ENCODE measurements at regions not wholly inside any gene's neighbourhood (a gene's known extent, or its start where the extent isn't known, plus 50 kb on each side); places are given as distances from the start of the nearest gene placed in this dataset.

DNA sequence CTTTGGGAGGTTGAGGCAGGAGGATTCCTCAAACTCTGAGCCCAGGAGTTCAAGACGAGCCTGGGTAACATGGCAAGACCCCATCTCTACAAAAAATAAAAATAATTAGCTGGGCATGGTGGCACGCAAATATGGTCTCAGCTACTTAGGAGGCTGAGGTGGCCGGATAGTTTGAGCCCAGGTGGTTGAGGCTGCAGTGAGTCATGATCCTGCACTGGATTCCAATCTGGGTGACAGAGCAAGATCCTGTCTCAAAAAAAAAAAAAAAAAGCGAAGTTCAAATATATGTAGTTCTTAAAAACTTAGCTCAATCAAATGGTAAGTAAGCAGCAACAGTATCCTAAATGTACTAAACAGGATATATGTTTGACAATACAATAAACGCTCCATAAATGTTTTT is 85.5 kb upstream of the SSTR1 start:
- DNase-seq, result no peak

DNA sequence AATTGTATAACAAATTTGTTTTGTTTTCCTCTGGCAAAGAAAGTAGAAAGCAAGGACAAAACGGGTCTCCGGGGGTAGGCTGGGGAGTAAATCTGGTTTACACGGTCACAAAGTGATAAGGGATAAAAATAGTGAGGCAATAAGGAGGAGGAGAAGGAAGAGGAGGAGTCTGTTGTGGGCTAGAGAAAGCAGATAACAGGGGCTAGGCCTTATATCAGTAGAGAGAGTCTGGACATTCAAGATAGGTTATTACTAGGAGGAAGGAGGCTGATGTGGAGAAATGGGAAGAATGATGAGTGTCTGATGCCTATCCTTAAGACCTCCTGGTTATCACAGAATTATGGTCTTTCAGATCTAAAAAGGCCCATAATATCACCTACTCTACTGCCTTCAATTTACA is 83.2 kb upstream of the SSTR1 start:
- no peak for DNase-seq

DNA sequence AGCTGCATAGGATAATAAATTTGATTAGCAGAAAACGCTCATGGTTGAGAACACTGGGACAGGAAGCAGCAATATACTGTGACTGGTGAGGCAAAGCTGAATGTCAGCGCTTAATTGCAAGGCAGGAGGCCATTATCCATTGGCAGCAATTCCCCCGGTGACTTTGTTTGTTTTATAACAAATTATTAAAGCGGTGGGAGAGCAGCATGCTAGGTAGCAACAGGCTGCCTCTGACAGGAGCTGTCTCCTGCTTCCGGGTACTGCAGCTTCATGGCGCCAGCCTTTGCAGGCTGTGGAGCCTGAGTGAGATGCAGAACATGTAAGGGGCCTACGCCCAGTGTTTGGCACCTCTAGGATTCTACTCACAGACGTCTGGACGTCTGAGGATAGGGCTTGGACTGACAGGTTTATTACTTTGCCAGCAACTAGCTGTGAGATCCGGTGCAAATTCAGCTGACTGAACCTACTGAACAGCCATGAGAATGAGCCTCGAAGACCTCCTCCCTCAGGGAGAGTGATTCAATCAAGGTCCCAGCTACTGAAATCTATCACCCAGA is 82.1 kb upstream of the SSTR1 start:
- no peak for DNase-seq

DNA sequence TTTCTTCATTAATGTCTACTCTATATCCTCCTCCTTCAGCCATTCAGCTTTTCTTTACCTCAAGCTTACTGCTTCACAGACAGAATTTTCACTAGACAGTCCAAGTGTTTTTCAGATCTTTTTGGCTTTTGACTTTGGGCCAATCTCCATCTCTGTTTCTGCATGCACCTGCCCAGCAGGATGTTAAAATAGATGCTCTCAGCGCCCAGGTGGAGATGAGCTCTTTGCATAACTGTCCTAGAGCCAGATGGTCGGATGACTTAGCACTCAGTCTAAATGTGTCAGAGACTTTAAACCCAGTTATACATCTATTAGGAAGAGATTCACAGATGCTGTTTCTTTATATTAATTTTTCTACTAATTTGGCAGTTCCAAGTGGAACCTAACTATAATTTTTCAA is 80.3 kb upstream of the SSTR1 start:
- no peak for DNase-seq

DNA sequence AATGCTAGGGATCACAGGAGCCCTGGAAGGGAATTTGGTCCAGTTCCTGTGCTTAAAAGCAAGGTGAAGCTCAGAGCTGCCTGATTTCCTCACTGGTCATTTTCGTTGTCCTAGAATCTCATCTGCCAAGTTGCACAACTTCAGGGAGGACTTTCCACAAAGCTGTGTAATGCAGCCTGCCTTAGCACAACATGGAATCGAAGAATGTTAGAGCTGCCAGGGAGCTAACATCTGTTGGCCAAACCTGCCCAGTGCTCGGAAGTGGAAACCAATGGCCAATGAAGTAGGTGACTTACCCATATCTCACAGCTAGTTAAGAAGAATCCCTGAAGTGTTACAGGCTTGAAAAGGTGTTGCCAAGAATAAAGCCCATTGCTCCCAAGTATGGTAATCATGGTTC is 79.9 kb upstream of the SSTR1 start:
- no peak for DNase-seq

DNA sequence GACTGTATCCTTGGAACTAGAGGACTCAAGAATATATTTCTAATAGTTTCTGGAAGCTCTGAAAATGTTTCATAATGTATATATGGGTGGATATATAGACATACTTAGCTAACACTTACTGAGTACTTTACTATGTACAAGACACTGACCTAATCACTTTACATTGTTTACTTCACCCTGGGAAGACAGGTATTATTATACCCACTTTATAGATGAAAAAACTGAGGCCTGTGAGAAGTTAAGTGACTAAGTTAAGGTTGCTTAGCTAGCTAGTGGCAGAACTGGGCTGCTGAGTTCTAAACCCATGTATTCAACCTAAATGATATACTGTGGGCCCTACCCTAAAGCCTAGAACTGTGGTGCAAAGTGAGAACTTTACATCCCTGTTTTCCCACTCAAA is 79.1 kb upstream of the SSTR1 start:
- DNase-seq, result no peak

DNA sequence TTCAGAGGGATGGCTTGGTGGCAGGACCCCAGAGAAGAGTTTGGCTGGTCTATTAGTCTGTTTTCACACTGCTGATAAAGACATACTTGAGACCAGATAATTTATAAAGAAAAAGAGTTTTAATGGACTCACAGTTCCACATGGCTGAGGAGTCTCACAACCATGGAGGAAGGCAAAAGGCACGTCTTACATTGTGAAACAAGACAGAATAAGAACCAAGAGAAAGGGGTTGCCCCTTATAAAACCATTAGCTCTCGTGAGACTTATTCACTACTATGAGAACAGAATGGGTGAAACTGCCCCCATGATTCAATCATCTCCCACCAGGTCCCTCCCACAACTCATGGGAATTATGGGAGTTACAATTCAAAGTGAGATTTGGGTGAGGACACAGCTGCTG is 78.5 kb upstream of the SSTR1 start:
- DNase-seq, result no peak

DNA sequence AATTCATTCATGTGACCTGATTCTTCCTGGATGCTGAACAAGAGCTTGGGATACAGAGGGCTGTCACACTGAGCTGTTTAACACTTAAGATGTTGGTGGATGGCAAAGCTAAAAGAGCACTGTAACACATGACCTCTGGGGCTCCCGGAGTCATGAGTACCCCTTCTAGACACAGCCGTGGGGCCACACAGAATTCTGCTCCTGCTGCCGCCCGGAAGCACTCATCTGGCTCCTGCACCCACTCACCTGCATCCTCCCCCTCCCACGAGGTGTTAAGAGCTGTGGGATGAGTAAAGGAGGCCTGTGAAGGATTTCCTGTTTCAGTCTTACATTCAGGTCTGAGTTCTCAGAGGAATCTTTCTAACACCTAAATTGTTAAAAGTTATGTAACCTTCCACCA is 78.0 kb upstream of the SSTR1 start:
- DNase-seq, result no peak

DNA sequence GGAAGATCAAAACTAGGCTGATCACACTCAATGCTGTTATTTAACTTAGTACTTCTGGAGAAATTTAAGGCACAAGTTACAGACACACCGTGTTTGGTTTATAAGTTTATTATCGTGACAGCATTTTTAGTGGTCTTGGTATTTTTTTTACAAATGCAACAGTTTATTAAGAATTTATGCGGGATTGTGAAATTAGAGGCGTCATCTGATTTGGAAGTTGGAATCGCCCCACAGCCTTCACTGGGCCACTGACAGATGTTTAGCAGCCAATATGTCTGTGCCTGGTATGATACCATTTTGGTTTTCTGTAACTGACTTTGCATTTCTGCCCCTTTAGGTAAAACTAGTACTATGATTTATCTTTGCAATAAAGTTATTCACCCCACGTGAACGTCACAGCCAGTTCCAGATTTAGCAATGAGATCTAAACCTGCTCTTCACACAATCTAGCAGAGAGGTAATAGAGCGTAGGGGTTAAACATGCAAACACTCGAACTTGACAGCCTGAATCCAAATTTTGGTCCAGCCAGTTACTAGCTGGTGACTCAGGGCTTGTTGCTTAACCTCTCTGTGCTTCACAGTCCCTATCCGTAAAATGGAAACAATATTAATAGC is 73.2 kb upstream of the SSTR1 start:
- no peak for DNase-seq

DNA sequence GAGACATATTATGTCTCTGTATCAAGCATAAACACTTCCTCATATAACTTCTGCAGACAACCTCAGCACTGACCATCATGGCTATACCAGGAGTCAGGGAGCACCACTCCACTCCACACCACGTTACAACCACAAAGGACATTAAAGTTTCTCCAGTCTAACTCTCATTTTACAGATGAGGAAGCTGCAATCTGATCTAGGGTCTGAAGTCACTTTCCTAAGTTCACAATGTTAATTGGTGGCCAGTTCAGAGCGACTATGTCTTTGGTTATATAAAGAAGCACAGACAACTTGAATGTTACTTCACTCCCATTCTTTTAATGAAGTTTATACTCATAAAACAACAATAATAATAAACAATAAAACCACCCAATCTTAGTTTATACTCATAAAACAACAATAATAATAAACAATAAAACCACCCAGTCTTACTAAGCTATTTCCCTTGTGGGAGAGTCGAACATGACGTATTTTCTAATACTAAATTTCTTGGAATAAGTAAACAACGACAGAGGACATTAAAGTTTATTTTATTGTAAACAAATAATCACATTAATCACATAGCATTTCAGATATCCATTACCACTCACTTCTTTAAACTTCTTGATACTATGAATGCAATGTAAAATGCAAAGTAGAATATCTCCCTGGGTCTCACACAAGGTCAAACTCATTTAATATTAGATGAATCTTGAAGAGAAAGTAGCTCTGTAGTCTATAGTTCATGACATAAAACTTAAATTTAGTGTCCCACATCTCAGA is 72.4 kb upstream of the SSTR1 start:
- no peak for DNase-seq

DNA sequence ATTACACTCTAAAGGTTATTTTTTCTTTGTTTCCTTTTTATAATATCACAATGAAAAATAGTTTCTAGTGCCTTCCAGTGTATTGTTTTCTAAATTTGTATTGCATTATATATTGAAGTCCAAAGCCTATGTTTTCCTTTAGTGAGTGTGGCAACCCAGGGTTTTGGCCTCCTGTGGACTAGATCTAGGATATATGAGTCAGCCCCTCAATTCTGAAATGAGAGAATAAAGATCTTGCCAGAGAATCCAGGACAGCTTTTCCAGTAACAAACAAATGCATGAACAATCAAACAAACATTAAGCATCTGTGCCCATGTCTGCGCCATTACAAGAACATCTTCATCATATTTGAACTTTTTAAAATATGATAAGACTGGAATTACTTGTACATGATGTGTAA is 70.7 kb upstream of the SSTR1 start:
- DNase-seq, result no peak

DNA sequence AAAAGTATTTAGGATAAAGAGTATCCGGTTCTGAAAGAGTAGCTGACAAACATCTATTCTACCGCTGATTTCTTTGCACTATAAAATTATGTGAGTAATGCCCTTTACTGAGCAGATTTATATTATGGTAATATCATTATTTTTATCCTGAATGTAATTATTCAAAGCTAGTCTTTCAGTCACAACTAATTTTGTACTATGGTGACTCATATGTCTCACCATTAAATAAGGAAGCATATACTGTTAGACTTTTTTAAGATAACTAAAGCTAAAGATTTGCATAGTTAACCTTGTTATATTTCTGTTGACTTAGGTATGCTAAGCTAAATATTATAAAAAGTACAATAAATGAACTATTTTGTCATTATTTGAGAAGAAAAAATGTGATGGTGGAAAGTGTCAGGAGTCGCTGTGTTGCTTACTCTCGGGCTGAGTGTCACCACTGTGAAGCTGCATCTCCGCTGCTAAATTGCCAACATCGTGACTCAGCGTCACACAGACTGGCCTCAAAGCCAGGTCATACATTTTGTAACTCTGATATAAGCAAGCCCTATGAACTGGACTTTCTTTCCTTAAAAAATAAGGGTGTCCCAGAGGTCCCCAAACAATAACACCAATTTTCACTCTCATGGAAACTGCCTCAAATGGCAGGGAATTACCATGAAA is 69.1 kb upstream of the SSTR1 start:
- DNase-seq, result no peak

DNA sequence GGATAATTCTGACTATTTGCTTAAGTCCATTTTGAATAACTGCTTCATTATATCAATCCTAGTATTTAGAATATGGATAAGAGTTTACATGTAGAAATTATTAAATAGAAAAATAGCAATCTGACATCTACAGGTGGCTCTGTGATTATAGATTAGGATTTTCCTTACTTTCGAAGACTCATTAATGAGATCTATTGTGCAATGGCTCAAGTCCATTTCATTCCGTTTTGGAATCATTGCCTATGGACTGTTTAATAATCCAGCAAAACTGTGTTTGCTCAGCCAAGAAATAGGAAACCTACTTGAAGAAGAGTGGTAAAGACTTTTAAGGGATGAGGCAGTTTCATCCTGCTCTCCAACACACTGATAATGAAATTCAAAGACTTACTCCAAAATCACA is 67.8 kb upstream of the SSTR1 start:
- DNase-seq, result no peak

DNA sequence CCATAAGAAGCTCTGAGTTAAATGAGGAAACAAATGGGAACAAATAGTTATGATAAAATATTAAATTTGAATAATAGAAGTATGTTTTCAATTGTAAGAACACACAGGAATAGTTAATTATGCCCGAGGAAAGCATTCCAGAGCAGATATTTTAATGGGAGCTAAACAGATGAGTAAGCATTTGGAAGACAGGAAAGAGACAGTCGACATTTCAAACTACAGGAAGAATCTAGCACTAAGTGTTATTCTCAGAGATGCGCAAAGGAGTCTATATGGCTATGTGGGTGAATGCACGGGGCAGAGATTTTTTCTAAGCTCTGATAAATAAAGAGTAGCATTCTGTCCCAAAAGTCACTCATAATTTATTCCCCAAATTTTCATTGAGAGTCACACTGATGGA is 64.5 kb upstream of the SSTR1 start:
- DNase-seq, result no peak

DNA sequence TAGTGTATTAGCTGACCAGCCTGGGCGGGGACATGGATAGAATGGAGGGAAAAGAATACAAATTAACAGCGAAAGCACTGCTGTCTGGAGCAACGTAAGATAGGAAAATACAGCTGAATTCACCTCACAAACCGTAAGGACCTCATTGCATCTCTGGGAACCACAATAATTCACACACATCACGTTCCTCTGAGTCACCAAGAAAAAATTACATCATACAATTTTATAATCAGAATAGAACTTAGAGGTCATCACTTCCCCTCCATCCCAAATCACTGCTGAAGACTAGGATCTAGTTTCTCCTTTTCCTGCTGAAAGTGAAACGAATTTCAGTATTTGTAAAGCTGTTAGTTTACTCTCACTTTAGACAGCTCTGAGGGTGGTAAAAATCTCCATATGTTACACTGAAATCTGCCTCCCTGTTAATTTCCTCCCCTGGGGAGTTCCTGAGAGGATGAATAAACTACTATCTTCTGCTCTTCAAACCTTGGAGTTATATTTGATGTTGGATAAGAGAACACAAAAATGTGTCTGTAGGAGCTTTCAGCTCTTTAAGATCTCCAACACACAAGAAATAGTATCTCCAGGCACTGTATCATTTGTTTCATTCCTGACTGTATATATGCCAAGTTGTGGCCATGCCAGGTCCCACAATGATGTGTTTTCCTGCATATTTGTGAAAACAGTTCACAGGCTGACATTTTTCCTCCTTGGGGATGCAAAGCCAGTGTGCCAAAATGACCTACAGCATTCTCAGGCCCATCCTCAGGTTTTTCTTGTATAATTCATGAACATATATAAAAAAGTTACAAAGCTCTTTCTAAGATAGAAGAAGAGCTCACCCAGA is 63.8 kb upstream of the SSTR1 start:
- DNase-seq, result no peak

DNA sequence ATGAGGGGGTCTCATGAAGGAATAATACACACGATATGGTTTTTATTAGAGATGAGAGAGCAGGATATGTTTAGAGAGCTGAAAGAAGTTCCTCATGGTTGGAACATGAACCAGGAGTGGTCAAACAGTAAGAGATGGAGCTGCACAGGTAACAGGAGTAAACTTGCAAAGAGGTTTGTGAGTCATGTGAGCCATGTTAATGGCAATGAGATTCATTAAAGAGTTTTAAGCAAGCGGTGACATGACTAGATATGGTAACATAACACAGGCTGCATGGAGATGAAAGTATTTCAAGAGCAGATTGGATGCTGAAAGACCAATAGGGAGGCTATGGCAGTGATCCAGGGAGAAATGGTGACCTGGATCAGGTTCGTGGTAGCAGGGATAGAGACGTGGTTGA is 62.6 kb upstream of the SSTR1 start:
- DNase-seq, result no peak

DNA sequence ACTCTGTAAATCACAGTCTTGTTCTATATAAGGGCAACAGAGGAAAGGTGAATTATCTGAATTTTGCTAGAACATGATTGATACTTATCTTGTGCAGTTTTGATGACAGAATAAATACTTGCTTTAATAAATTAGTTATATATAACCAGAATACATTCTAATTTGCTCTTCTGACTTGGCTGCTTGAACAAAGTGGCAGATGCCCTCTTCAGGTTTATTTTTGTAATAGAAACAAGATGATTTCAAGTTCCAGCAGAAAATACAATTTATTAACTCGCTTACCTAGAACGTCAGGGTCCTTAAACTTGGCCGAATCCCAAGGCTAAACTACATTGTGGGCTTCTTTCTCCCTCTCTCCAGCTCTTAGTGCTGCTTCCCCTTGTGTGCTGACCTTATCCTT is 57.6 kb upstream of the SSTR1 start:
- DNase-seq, result no peak

All from activated gamma-delta T cell treated with Interleukin-2 at 50 U/mL for 16 hours (primary cell).